ENCODE measurements at regions not wholly inside any gene's neighbourhood (a gene's known extent, or its start where the extent isn't known, plus 50 kb on each side); places are given as distances from the start of the nearest gene placed in this dataset.

GRCh38 chr2:153100151-153100550 lies 378.4 kb downstream of the RPRM start:
- no peak for TF ChIP-seq CTCF (IDR thresholded peaks at IDR 0.05; ENCODE audit: insufficient read depth, low read depth, low read length)
- no peak for DNase-seq (ENCODE audit: low read depth)
- Histone ChIP-seq H3K4me3 (ENCODE audit: low read depth, low read length) (no peak overlapping the region), H3K27me3 (ENCODE audit: control insufficient read depth, insufficient read depth, low read length) (no peaks in the 10 kb centered on the region), H3K36me3 (ENCODE audit: control insufficient read depth, insufficient read depth, low read length) (no peaks in the 10 kb centered on the region)
- ChIA-PET POLR2A (no interaction called here), CTCF (no interaction called here)

- DNase-seq (ENCODE audit: low read depth): no peak
- no peak for TF ChIP-seq CTCF (IDR thresholded peaks at IDR 0.05; ENCODE audit: insufficient read depth, low read depth, low read length)
- Histone ChIP-seq H3K27me3 (ENCODE audit: control insufficient read depth, insufficient read depth, low read length) (no peaks in the 10 kb centered on the region), H3K4me3 (ENCODE audit: low read depth, low read length) (no peak overlapping the region), H3K36me3 (ENCODE audit: control insufficient read depth, insufficient read depth, low read length) (no peaks in the 10 kb centered on the region)
- CTCF ChIA-PET: no interaction called here
- POLR2A ChIA-PET: no interaction called here
Measured at GRCh38 chr2:153098073-153098472, 379.7 kb downstream of the ARL6IP6 start.

GRCh38 chr2:153096272-153096671 lies 377.9 kb downstream of the ARL6IP6 start:
- no peaks in the 10 kb centered on the region for H3K36me3 ChIP-seq (ENCODE audit: control insufficient read depth, insufficient read depth, low read length)
- H3K27me3 ChIP-seq (ENCODE audit: control insufficient read depth, insufficient read depth, low read length): no peaks in the 10 kb centered on the region
- H3K4me3 ChIP-seq (ENCODE audit: low read depth, low read length): no peak overlapping the region
- POLR2A ChIA-PET: no interaction called here
- CTCF ChIA-PET: no interaction called here
- no peak for DNase-seq (ENCODE audit: low read depth)
- TF ChIP-seq CTCF (IDR thresholded peaks at IDR 0.05; ENCODE audit: insufficient read depth, low read depth, low read length): no peak

GRCh38 chr2:153091344-153091743 lies 372.9 kb downstream of the ARL6IP6 start:
- no peak for DNase-seq (ENCODE audit: low read depth)
- ChIA-PET POLR2A (no interaction called here), CTCF (no interaction called here)

GRCh38 chr2:153079315-153079714 lies 360.9 kb downstream of the ARL6IP6 start:
- DNase-seq (ENCODE audit: low read depth): no peak
- CTCF ChIA-PET: no interaction called here
- H3K4me3 ChIP-seq (ENCODE audit: low read depth, low read length): no peak overlapping the region
- no peak for TF ChIP-seq CTCF (IDR thresholded peaks at IDR 0.05; ENCODE audit: insufficient read depth, low read depth, low read length)
- H3K27me3 ChIP-seq (ENCODE audit: control insufficient read depth, insufficient read depth, low read length): no peaks in the 10 kb centered on the region
- POLR2A ChIA-PET: no interaction called here
- no peaks in the 10 kb centered on the region for H3K36me3 ChIP-seq (ENCODE audit: control insufficient read depth, insufficient read depth, low read length)

More at GRCh38 chr2:153091344-153091743, 372.9 kb downstream of the ARL6IP6 start:
- H3K27me3 ChIP-seq (ENCODE audit: control insufficient read depth, insufficient read depth, low read length): no peaks in the 10 kb centered on the region
- H3K4me3 ChIP-seq (ENCODE audit: low read depth, low read length): no peak overlapping the region
- no peak for TF ChIP-seq CTCF (IDR thresholded peaks at IDR 0.05; ENCODE audit: insufficient read depth, low read depth, low read length)
- H3K36me3 ChIP-seq (ENCODE audit: control insufficient read depth, insufficient read depth, low read length): no peaks in the 10 kb centered on the region

Measured in BJ (cell line).